GM18508 (cell line): ENCODE measurements at regions not wholly inside any gene's neighbourhood (a gene's known extent, or its start where the extent isn't known, plus 50 kb on each side); places are given as distances from the start of the nearest gene placed in this dataset.
"Not testable (repeated sequence)": the region's sequence is repeated elsewhere in the genome, so short reads cannot be mapped to it uniquely, and the experiment has no call there.

Experiments used
- ATAC-seq: cut with Tn5 transposase; IDR thresholded peaks from one replicate; pipeline ENCODE4 v1.9.1; 2021; ENCODE audit warnings: moderate number of reproducible peaks; ENCODE audit not compliant: insufficient read depth, unreplicated experiment

- ATAC-seq, result not testable (repeated sequence)
Observed at GRCh38 chr6:63006018-63006417, 205.3 kb upstream of the FKBP1C start.

- not testable (repeated sequence) for ATAC-seq
Observed at GRCh38 chr6:63010962-63011361, 200.3 kb upstream of the FKBP1C start.

- no peak for ATAC-seq
Observed at GRCh38 chr6:63014290-63014689, 197.0 kb upstream of the FKBP1C start.

GRCh38 chr6:63022631-63023030, 188.6 kb upstream of the FKBP1C start:
- no peak for ATAC-seq

GRCh38 chr6:63023726-63024125, 187.5 kb upstream of the FKBP1C start:
- no peak for ATAC-seq

GRCh38 chr6:63049216-63049615, 162.1 kb upstream of the FKBP1C start:
- ATAC-seq, result no peak

- not testable (repeated sequence) for ATAC-seq
Observed at GRCh38 chr6:63053206-63053605, 158.1 kb upstream of the FKBP1C start.

GRCh38 chr6:63058601-63059000, 152.7 kb upstream of the FKBP1C start:
- no peak for ATAC-seq

- no peak for ATAC-seq
Observed at GRCh38 chr6:63063631-63064271, 147.5 kb upstream of the FKBP1C start.

GRCh38 chr6:63066055-63066704, 145.1 kb upstream of the FKBP1C start:
- ATAC-seq, result peak; percentile 81

GRCh38 chr6:63094947-63095346, 116.3 kb upstream of the FKBP1C start:
- no peak for ATAC-seq

- ATAC-seq, result peak; percentile 85
Observed at GRCh38 chr6:63097222-63097621, 114.0 kb upstream of the FKBP1C start.

- ATAC-seq, result no peak
Observed at GRCh38 chr6:63098789-63099188, 112.5 kb upstream of the FKBP1C start.

- no peak for ATAC-seq
Observed at GRCh38 chr6:63099772-63100459, 111.4 kb upstream of the FKBP1C start.

GRCh38 chr6:63114610-63115211, 96.6 kb upstream of the FKBP1C start:
- ATAC-seq, result peak; percentile 90

- no peak for ATAC-seq
Observed at GRCh38 chr6:63121166-63121565, 90.1 kb upstream of the FKBP1C start.

- ATAC-seq, result no peak
Observed at GRCh38 chr6:63140114-63140513, 71.2 kb upstream of the FKBP1C start.

GRCh38 chr6:63140692-63141318, 70.5 kb upstream of the FKBP1C start:
- ATAC-seq, result no peak

GRCh38 chr6:63149730-63150129, 61.5 kb upstream of the FKBP1C start:
- no peak for ATAC-seq

GRCh38 chr6:63154535-63154934, 56.7 kb upstream of the FKBP1C start:
- ATAC-seq, result no peak
